ENCODE measurements at regions not wholly inside any gene's neighbourhood (a gene's known extent, or its start where the extent isn't known, plus 50 kb on each side); places are given as distances from the start of the nearest gene placed in this dataset.

DNA sequence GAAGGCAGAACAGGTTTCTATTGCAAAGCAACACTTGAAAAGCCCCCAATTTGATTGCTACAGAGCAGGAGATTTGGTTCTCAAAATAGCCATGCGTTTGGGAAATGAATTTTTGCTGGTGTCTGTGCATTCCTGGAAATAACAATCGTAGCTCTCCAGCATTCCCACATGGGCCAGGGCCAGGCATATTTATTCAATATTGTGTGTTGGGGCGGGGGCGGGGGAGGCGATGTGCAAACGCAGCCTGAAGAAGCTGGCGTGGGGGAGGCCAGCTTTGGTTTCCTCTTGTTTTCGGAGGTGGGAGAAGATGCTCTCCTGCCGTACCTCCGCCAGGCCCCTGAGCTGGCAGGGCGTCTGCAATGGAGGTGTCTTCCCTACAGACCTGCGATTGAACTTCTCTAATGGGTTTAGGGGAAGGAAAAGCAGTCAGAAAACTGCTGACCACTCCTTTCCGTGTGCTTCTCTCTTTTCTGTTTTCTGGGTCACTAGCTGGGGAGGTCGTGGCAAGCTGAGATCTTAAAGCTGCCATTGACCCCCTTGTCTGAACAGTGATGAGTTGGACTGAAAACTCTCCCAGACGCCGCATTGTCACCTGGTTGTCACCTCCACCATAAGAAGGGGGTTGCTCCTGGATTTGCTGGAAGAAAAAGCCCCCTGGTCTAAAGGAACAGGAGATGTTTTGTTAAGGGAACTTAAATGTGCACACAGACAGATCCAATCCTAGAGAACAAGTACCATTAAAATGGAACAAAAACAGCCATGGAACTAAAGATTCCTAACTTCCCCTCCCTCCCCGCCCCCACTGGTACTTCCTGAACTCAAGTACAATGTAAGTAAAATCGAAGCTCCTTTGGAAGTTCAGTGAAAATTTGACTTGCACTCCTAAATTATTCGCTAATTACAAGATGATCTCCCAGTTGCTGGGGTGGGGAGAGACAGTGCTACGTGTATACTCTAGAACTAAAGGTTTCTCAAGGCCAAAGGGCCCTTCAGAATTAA, 56.4 kb upstream of the HABP2 start:
- 70% methylated on average over 18 of the region's 20 CpGs for WGBS (ENCODE audit: insufficient coverage)
- no peak overlapping the region for H3K4me3 ChIP-seq (ENCODE audit: low read length)
- DNase-seq (no peak), ATAC-seq (no peak)
- no peak overlapping the region for H3K27ac Mint-ChIP-seq
- no peaks in the 10 kb centered on the region for H3K4me1 ChIP-seq (ENCODE audit: control insufficient read depth, insufficient read depth, low read length)
- H3K27me3 ChIP-seq (ENCODE audit: control insufficient read depth, insufficient read depth, low read length): no peaks in the 10 kb centered on the region
- no peaks in the 10 kb centered on the region for H3K36me3 ChIP-seq (ENCODE audit: control insufficient read depth, insufficient read depth, low read length)
- H3K9me3 Mint-ChIP-seq: no peaks in the 10 kb centered on the region
- H3K4me1 Mint-ChIP-seq: no peaks in the 10 kb centered on the region
- TF ChIP-seq, protein P1, sequence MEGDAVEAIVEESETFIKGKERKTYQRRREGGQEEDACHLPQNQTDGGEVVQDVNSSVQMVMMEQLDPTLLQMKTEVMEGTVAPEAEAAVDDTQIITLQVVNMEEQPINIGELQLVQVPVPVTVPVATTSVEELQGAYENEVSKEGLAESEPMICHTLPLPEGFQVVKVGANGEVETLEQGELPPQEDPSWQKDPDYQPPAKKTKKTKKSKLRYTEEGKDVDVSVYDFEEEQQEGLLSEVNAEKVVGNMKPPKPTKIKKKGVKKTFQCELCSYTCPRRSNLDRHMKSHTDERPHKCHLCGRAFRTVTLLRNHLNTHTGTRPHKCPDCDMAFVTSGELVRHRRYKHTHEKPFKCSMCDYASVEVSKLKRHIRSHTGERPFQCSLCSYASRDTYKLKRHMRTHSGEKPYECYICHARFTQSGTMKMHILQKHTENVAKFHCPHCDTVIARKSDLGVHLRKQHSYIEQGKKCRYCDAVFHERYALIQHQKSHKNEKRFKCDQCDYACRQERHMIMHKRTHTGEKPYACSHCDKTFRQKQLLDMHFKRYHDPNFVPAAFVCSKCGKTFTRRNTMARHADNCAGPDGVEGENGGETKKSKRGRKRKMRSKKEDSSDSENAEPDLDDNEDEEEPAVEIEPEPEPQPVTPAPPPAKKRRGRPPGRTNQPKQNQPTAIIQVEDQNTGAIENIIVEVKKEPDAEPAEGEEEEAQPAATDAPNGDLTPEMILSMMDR (IDR thresholded peaks at IDR 0.05): no peak
- intact Hi-C loops (cut with micrococcal nuclease): no loop called here
- H3K27ac ChIP-seq (ENCODE audit: low read length): no peak overlapping the region
- H3K4me3 Mint-ChIP-seq: no peak overlapping the region
- no peaks in the 10 kb centered on the region for H3K36me3 Mint-ChIP-seq
- peaks cover 2 to 14% of the 10 kb centered on the region in 2 donors for H3K27me3 Mint-ChIP-seq (ENCODE audit: low read depth in 2 of 2)
- no peaks in the 10 kb centered on the region for H3K9me3 ChIP-seq (ENCODE audit: control insufficient read depth, insufficient read depth, low read length)

DNA sequence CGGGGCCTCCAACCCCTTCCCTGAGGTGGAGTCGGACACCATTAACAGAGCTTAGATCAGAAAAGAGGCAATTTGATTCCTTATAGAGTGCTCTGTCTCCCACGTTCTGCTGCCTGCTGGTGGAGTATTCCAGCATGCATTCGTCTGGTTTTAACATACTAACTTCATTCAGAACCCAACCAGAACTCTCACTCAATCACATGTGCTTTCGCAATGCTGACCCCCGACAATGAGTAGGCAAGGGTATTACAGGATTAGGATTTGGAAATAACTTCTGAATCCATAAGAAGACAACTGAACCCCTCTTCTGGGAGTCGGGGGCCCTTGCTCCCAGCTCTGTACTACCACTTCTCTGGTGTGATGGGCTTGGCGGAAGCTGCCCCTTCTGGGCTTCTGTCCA, 55.7 kb upstream of the HABP2 start:
- Histone ChIP-seq H3K9me3 (ENCODE audit: control insufficient read depth, insufficient read depth, low read length) (no peaks in the 10 kb centered on the region), H3K4me3 (ENCODE audit: low read length) (no peak overlapping the region), H3K27me3 (ENCODE audit: control insufficient read depth, insufficient read depth, low read length) (no peaks in the 10 kb centered on the region), H3K4me1 (ENCODE audit: control insufficient read depth, insufficient read depth, low read length) (no peaks in the 10 kb centered on the region), H3K36me3 (ENCODE audit: control insufficient read depth, insufficient read depth, low read length) (no peaks in the 10 kb centered on the region), H3K27ac (ENCODE audit: low read length) (no peak overlapping the region)
- DNase-seq (no peak), ATAC-seq (no peak)
- Mint-ChIP-seq H3K27ac (no peak overlapping the region), H3K4me1 (no peaks in the 10 kb centered on the region), H3K27me3 (ENCODE audit: low read depth in 2 of 2) (peaks cover 2 to 8% of the 10 kb centered on the region in 2 donors), H3K4me3 (no peak overlapping the region), H3K9me3 (no peaks in the 10 kb centered on the region), H3K36me3 (no peaks in the 10 kb centered on the region)
- intact Hi-C loops (cut with micrococcal nuclease): no loop called here
- TF ChIP-seq, protein P1 (IDR thresholded peaks at IDR 0.05): no peak
- 74% methylated on average over 7 of the region's 8 CpGs for WGBS (ENCODE audit: insufficient coverage)

DNA sequence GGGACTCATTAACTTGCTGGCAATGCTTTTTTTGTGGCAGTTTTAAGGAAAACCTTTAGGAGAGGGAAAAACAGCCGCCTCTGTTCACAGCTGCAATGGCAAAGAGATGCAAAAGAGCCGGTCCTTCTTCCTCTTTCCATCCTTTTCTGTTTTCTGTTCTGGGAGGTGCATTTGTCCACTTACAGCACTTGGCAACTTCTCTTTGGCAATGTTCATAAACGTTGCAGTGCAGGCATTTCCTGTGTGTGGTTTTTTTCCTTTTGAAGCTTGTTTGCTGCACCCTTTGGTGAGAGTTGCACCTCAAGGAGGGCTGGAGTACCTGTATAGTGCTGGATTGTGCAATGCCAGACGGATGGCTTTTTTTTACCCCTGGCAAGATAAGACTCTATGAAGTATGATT, 53.9 kb upstream of the HABP2 start:
- intact Hi-C loops (cut with micrococcal nuclease): no loop called here
- H3K27me3 ChIP-seq (ENCODE audit: control insufficient read depth, insufficient read depth, low read length): no peaks in the 10 kb centered on the region
- peaks cover 2 to 7% of the 10 kb centered on the region in 2 donors for H3K27me3 Mint-ChIP-seq (ENCODE audit: low read depth in 2 of 2)
- TF ChIP-seq, protein P1 (IDR thresholded peaks at IDR 0.05): no peak
- H3K9me3 ChIP-seq (ENCODE audit: control insufficient read depth, insufficient read depth, low read length): no peaks in the 10 kb centered on the region
- no peak overlapping the region for H3K27ac ChIP-seq (ENCODE audit: low read length)
- no peaks in the 10 kb centered on the region for H3K4me1 ChIP-seq (ENCODE audit: control insufficient read depth, insufficient read depth, low read length)
- H3K36me3 ChIP-seq (ENCODE audit: control insufficient read depth, insufficient read depth, low read length): no peaks in the 10 kb centered on the region
- no peak for ATAC-seq
- no peaks in the 10 kb centered on the region for H3K9me3 Mint-ChIP-seq
- no peak for DNase-seq
- no peak overlapping the region for H3K4me3 Mint-ChIP-seq
- WGBS (ENCODE audit: insufficient coverage): 12% methylated on average over 4 of the region's 4 CpGs
- H3K36me3 Mint-ChIP-seq: no peaks in the 10 kb centered on the region
- no peaks in the 10 kb centered on the region for H3K4me1 Mint-ChIP-seq
- H3K27ac Mint-ChIP-seq: no peak overlapping the region
- no peak overlapping the region for H3K4me3 ChIP-seq (ENCODE audit: low read length)

Measured in natural killer cell (primary cell).